K562 (cell line): ENCODE measurements at regions not wholly inside any gene's neighbourhood (a gene's known extent, or its start where the extent isn't known, plus 50 kb on each side); places are given as distances from the start of the nearest gene placed in this dataset.

Experiments used
- ATAC-seq: fragments of 200-7000 bp; cut with Tn5 transposase; 3 replicates; pipeline ENCODE4 v1.9.1; 2020; ENCODE audit warnings: moderate library complexity
- BruUV-seq: library from RNA; stranded (reverse); fragments of 400-500 nt; replicated peaks from 2 replicates; lab custom pipeline; 2021; lab: Mats Ljungman, UMichigan
- CTCF ChIA-PET: fragments of 300-600 bp; formaldehyde crosslinking; extraction: SDS; loops from one replicate; lab custom pipeline; 2021; ENCODE audit warnings: low intra/inter-chr PET ratio; lab: Yijun Ruan, JAX
- POLR2A ChIA-PET: fragments of 300-600, 350-650 bp; sonication (Branson Sonifier 250); formaldehyde crosslinking; extraction: SDS; loops from one replicate; lab custom pipeline; 2021; ENCODE audit warnings: antibody characterized with exemption, inconsistent platforms; lab: Yijun Ruan, JAX
- DNase-seq, 4 experiments: peaks; one replicate each; pipeline versions ENCODE4 v3.0.0 to v3.0.0-alpha.2; 2011 to 2018; ENCODE audit warnings: low spot score in 3 of 4, mixed read lengths in 3 of 4; ENCODE audit errors: extremely low read depth in 1 of 4
- FAIRE-seq: peaks from 2 replicates; lab custom pipeline; 2011; peaks lifted over from hg19 to GRCh38; lab: Jason Lieb, UNC
- H2AFZ ChIP-seq: 2 replicates; pipeline ENCODE4 v1.6.0; 2011; ENCODE audit warnings: low read depth, low read length, control low read depth, inconsistent platforms
- H3K27ac ChIP-seq: fragments of 200-600 bp; 3 replicates; pipeline ENCODE4 v1.8.0; 2011; ENCODE audit warnings: low read depth, mild to moderate bottlenecking, control low read depth, inconsistent platforms, low read length, moderate library complexity, mixed read lengths; ENCODE audit errors: extremely low read depth
- H3K27me3 ChIP-seq, 2 experiments: fragments of 300-600 bp in 1 of 2; 2 replicates in 1 of 2; 3 replicates in 1 of 2; pipeline versions ENCODE4 v1.6.0 to v1.8.0; 2011; ENCODE audit warnings: inconsistent platforms in 2 of 2, low read length in 2 of 2, mild to moderate bottlenecking in 1 of 2, mixed read lengths in 1 of 2, moderate library complexity in 1 of 2; ENCODE audit not compliant: control insufficient read depth in 2 of 2, insufficient read depth in 2 of 2
- H3K36me3 ChIP-seq: fragments of 300-600 bp; 3 replicates; pipeline ENCODE4 v1.8.0; 2011; ENCODE audit warnings: mild to moderate bottlenecking, low read length, inconsistent platforms; ENCODE audit not compliant: control insufficient read depth, insufficient read depth
- H3K4me1 ChIP-seq, 2 experiments: fragments of 200-600 bp in 1 of 2; replicated peaks in 1 of 2; 2 replicates in 1 of 2; 3 replicates in 1 of 2; pipeline versions ENCODE4 v1.5.1 to v1.8.0; 2011; ENCODE audit warnings: inconsistent platforms in 2 of 2, low read length in 2 of 2, mild to moderate bottlenecking in 1 of 2, mixed read lengths in 1 of 2, moderate library complexity in 1 of 2; ENCODE audit not compliant: control insufficient read depth in 2 of 2, insufficient read depth in 2 of 2
- H3K4me2 ChIP-seq: 2 replicates; pipeline ENCODE4 v1.6.1; 2011; ENCODE audit warnings: low read length, control low read depth, inconsistent platforms, mixed read lengths; ENCODE audit not compliant: insufficient read depth
- H3K4me3 ChIP-seq: fragments of 200-600 bp; sonication (generic), shearing (Covaris generic); 2 replicates; pipeline ENCODE4 v1.5.1; 2016; ENCODE audit warnings: control low read depth, inconsistent platforms
- H3K79me2 ChIP-seq: fragments of 200-600 bp; 3 replicates; pipeline ENCODE4 v1.8.0; 2011; ENCODE audit warnings: low read length, inconsistent platforms; ENCODE audit not compliant: control insufficient read depth, insufficient read depth
- H3K9ac ChIP-seq, 2 experiments: 2 replicates each; pipeline versions ENCODE4 v1.6.0 to v1.6.1; 2011; ENCODE audit warnings: low read depth in 2 of 2, low read length in 2 of 2, control low read depth in 1 of 2, inconsistent platforms in 1 of 2, mild to moderate bottlenecking in 1 of 2, mixed read lengths in 1 of 2; ENCODE audit not compliant: insufficient read depth in 1 of 2
- H3K9me1 ChIP-seq: one replicate; pipeline ENCODE4 v1.6.0; 2011; ENCODE audit warnings: inconsistent platforms, mild to moderate bottlenecking, low read length, moderate library complexity; ENCODE audit not compliant: control insufficient read depth, insufficient read depth
- H3K9me3 ChIP-seq: replicated peaks from 2 replicates; pipeline ENCODE4 v1.5.1; 2011; ENCODE audit warnings: low read depth, low read length, inconsistent platforms; ENCODE audit not compliant: control insufficient read depth, insufficient read depth
- H4K20me1 ChIP-seq: replicated peaks from 2 replicates; pipeline ENCODE4 v1.6.1; 2011; ENCODE audit warnings: low read length, inconsistent platforms, mixed read lengths; ENCODE audit not compliant: control insufficient read depth, insufficient read depth
- CEBPB ChIP-seq: fragments of 450-650 bp; IDR thresholded peaks from 2 replicates; pipeline ENCODE4 v1.6.1; 2016; ENCODE audit warnings: missing genetic modification characterization, missing compliant biosample characterization
- E2F5 ChIP-seq: sonication (generic); formaldehyde crosslinking; IDR thresholded peaks from 2 replicates; pipeline ENCODE4 v1.8.0; 2022; ENCODE audit warnings: mild to moderate bottlenecking, missing genetic modification reagents
- ELK1 ChIP-seq: sonication (generic); formaldehyde crosslinking; IDR thresholded peaks from 2 replicates; pipeline ENCODE4 v1.8.1; 2022; ENCODE audit warnings: missing genetic modification reagents
- MTF1 ChIP-seq: fragments of 250-450 bp; sonication (Bioruptor Pico); IDR thresholded peaks from 2 replicates; pipeline ENCODE4 v1.9.0; 2021; ENCODE audit warnings: moderate library complexity, mild to moderate bottlenecking, inconsistent platforms, borderline replicate concordance
- POLR2AphosphoS5 ChIP-seq: IDR thresholded peaks from 2 replicates; pipeline ENCODE4 v1.6.1; 2011; ENCODE audit warnings: mild to moderate bottlenecking, low read depth, low read length, moderate library complexity; ENCODE audit not compliant: control insufficient read depth, insufficient read depth
- TAF7 ChIP-seq: fragments of 450-650 bp; IDR thresholded peaks from 2 replicates; pipeline ENCODE4 v1.6.1; 2016; ENCODE audit warnings: missing genetic modification characterization, missing compliant biosample characterization
- TCF3 ChIP-seq: sonication (generic); formaldehyde crosslinking; IDR thresholded peaks from 2 replicates; pipeline ENCODE4 v1.4.0; 2020; ENCODE audit warnings: mild to moderate bottlenecking, missing genetic modification reagents
- U2AF2 ChIP-seq: fragments of 200-400 bp; formaldehyde crosslinking; optimal IDR thresholded peaks from 2 replicates; pipeline ENCODE3; 2017; ENCODE audit warnings: low read depth, mild to moderate bottlenecking, low read length
- XRCC3 ChIP-seq: fragments of 450-650 bp; IDR thresholded peaks from 2 replicates; pipeline ENCODE4 v1.6.1; 2017; ENCODE audit warnings: mild to moderate bottlenecking, moderate library complexity
- ZNF668 ChIP-seq: fragments of 250-450 bp; sonication (Bioruptor Pico); IDR thresholded peaks from 2 replicates; pipeline ENCODE4 v1.8.0; 2022; ENCODE audit warnings: mild to moderate bottlenecking, inconsistent platforms
- ZNF785 ChIP-seq: fragments of 250-450 bp; sonication (Bioruptor Pico); IDR thresholded peaks from 2 replicates; pipeline ENCODE4 v1.4.0; 2020; ENCODE audit warnings: mild to moderate bottlenecking
- WGBS: fragments of 100-300 bp; shearing (Covaris generic); methylation state at CpG from one replicate; pipeline ENCODE4 v1.1.6; 2016; ENCODE audit warnings: low coverage, mixed read lengths; ENCODE audit not compliant: insufficient coverage; ENCODE audit errors: missing lambda C conversion rate; 5-methylcytosine and 5-hydroxymethylcytosine counted together
- in situ Hi-C: fragments of 300-500 bp; cut with MboI; formaldehyde crosslinking; loops from 4 replicates; pipeline ENCODE4 v1.15.0; 2018; ENCODE audit warnings: inconsistent platforms, mixed read lengths
- intact Hi-C: fragments of 100-400 bp; cut with micrococcal nuclease; formaldehyde crosslinking; loops from 2 replicates; pipeline ENCODE4 v1.14.2; 2022

- ATAC-seq (no peak), FAIRE-seq (no peak), DNase-seq (no peak)
- Histone ChIP-seq H3K27ac (no peak overlapping the region), H4K20me1 (no peaks in the 10 kb centered on the region), H3K9me1 (no peaks in the 10 kb centered on the region), H3K9me3 (peaks cover 8% of the 10 kb centered on the region), H3K4me3 (no peak overlapping the region), H3K79me2 (no peaks in the 10 kb centered on the region), H3K27me3 (no peaks in the 10 kb centered on the region), H3K9ac (no peak overlapping the region), H3K36me3 (no peaks in the 10 kb centered on the region), H3K4me2 (no peak overlapping the region), H3K4me1 (peaks cover 0 to 14% of the 10 kb centered on the region in 2 experiments; a peak in 4 of 5 replicates), H2AFZ (peak overlapping the region; percentile 22; the same call in 1 of the 2 replicates)
- POLR2A ChIA-PET = no interaction called here
- intact Hi-C loops (no loop called here), in situ Hi-C loops (no loop called here)
- CTCF ChIA-PET = no interaction called here
- no peak for TF ChIP-seq TCF3 (CRISPR knock-in tag)
- TF ChIP-seq TAF7 (tag) = 0 out of 2 replicates have a peak, but pooled peaks have one; percentile 16
- no peak for TF ChIP-seq XRCC3
- 64% methylated on average over 2 of the region's 2 CpGs for WGBS
- BruUV-seq = no TSS peak
Observed at GRCh38 chr11:34823639-34824038, 92.5 kb downstream of the APIP start.

- Histone ChIP-seq H2AFZ (peak overlapping the region; percentile 22; the same call in 1 of the 2 replicates), H3K27ac (no peak overlapping the region), H3K9me1 (no peaks in the 10 kb centered on the region), H3K36me3 (no peaks in the 10 kb centered on the region), H3K9me3 (peaks cover 8% of the 10 kb centered on the region), H3K4me1 (peaks cover 0 to 14% of the 10 kb centered on the region in 2 experiments; a peak in 4 of 5 replicates)
- in situ Hi-C loops = no loop called here
- FAIRE-seq (peak; percentile 29), DNase-seq (no peak)
- TF ChIP-seq MTF1 (CRISPR knock-in tag) = no peak
- no peak for TF ChIP-seq U2AF2
- no peak for TF ChIP-seq ZNF668 (CRISPR knock-in tag)
- no peak for TF ChIP-seq POLR2AphosphoS5
- no peak for TF ChIP-seq E2F5 (CRISPR knock-in tag)
- no peak for TF ChIP-seq CEBPB
- TF ChIP-seq ELK1 (CRISPR knock-in tag) = no peak
- no peak for TF ChIP-seq ZNF785 (CRISPR knock-in tag)
- TF ChIP-seq, all 486 proteins: peak for 0
- intact Hi-C loops = no loop called here
- Histone ChIP-seq H4K20me1 (no peaks in the 10 kb centered on the region), H3K27me3 (no peaks in the 10 kb centered on the region), H3K4me2 (no peak overlapping the region), H3K79me2 (no peaks in the 10 kb centered on the region), H3K9ac (no peak overlapping the region), H3K4me3 (no peak overlapping the region)
- WGBS = 37% methylated on average over 3 of the region's 3 CpGs
- POLR2A ChIA-PET = no interaction called here
- BruUV-seq = no TSS peak
- CTCF ChIA-PET = no interaction called here
- ATAC-seq = no peak
Observed at GRCh38 chr11:34823197-34823596, 93.0 kb downstream of the APIP start.
